ENCODE measurements at regions not wholly inside any gene's neighbourhood (a gene's known extent, or its start where the extent isn't known, plus 50 kb on each side); places are given as distances from the start of the nearest gene placed in this dataset.

DNA sequence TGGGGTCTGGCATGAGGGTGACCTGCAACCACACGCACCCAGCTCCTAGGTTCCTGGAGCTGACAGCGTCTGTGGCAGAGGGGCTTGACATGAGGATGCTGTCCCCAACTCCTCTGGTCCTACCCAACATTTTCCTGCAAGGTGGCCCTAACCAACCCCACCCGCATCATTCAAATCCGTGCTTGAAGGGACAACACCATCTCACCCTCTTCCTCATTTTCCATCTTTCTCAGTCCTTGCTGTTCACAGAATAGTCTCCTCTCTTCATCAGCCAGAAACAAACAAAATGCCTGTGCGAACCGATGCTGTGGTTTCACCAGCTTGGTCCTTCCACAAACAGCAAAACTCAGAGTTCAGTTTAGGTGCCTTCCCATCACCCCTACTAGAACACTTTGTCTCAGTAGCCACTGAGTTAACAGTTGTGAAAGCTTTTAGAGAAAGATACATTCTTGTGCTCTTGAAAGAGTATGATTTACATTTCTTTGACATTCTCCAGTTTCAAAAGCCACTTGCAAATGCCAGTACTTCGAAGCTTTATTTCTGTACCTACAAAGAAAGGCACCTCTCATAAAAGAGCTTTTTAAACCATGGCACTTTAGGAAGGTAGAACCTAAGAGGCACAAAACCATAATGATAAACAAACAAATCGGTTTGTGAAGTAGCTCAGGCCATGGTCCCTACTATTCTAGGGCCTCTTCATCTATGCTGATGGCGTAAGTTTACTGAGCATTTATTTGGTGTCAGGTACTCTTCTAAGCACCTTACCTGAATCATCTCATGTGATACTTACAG is 360.1 kb downstream of the SHQ1 start (continued):
- TF ChIP-seq, protein P1, sequence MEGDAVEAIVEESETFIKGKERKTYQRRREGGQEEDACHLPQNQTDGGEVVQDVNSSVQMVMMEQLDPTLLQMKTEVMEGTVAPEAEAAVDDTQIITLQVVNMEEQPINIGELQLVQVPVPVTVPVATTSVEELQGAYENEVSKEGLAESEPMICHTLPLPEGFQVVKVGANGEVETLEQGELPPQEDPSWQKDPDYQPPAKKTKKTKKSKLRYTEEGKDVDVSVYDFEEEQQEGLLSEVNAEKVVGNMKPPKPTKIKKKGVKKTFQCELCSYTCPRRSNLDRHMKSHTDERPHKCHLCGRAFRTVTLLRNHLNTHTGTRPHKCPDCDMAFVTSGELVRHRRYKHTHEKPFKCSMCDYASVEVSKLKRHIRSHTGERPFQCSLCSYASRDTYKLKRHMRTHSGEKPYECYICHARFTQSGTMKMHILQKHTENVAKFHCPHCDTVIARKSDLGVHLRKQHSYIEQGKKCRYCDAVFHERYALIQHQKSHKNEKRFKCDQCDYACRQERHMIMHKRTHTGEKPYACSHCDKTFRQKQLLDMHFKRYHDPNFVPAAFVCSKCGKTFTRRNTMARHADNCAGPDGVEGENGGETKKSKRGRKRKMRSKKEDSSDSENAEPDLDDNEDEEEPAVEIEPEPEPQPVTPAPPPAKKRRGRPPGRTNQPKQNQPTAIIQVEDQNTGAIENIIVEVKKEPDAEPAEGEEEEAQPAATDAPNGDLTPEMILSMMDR (IDR thresholded peaks at IDR 0.05; ENCODE audit: control extremely low read depth in 1 of 3, insufficient read depth in 1 of 3, low read depth in 1 of 3, low read length in 3 of 3) = no peak

Measured in H1 (cell line).